HG03442 (cell line): ENCODE measurements at regions not wholly inside any gene's neighbourhood (a gene's known extent, or its start where the extent isn't known, plus 50 kb on each side); places are given as distances from the start of the nearest gene placed in this dataset.

ENCODE experiments used
- ATAC-seq: cut with Tn5 transposase; IDR thresholded peaks from one replicate; pipeline ENCODE4 v1.9.1; 2021; ENCODE audit warnings: mild to moderate bottlenecking, moderate library complexity; ENCODE audit not compliant: unreplicated experiment

GRCh38 chr6:118761645-118762044 is 110.3 kb upstream of the CEP85L start:
- ATAC-seq, result no peak

DNA sequence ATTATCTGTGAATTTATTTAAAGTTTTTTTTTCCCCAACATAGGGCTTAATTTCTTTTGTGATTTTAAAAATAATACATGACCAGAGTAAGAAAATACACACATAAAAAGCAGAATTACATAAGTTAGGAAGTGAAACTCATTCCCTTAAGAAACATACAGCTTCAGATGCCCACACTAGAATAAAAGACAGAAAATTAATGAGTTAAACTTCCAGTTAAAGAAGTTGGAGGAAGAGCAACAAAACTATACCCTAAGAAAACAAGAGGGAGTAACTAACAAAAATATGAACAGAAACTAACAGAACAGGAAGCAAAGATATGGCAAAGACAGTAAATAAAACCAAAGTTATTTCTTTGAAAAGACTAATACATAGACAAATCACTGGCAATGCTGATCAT is 107.6 kb upstream of the CEP85L start:
- ATAC-seq, result no peak

GRCh38 chr6:118755941-118756646 is 104.7 kb upstream of the CEP85L start:
- ATAC-seq, result no peak

DNA sequence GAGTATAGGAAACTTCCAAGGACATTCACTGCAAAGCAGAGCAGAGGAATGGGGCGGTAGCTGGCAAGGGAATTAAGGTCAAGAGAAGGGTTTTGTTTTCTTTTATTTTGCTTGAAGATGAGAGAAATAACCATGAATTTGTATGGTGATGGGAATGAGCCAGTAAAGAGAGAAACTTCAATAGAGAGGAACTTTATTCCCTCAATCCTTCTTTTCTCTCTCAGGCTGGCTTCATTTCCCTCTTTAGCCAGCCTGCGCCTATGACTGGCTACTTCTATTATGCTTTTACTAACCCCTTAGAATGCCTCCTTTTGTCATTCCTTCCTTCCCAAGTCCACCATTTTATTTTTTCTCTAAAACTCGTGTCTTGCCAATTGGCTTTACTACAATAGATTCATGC is 101.4 kb upstream of the CEP85L start:
- no peak for ATAC-seq

GRCh38 chr6:118751072-118751471 is 99.7 kb upstream of the CEP85L start:
- no peak for ATAC-seq

DNA sequence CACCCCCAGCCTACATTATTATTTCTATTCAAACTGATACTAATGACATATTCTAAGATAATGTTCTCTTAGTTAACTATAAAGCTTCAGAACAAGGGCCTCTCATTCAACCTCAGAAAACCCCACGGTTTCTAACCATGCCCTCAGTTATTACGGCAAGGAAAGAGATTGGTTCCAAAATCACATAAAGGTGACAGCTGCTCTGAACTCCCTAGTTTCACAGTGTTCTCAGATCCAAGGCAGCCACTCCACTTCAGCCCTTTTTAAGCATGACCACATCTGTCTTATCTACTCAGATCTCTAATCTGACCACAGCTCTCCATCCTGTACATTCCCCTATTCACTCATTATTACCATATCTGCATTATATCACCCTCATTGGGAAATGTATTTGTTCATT is 98.8 kb upstream of the CEP85L start:
- ATAC-seq, result no peak

- ATAC-seq, result no peak
Observed at GRCh38 chr6:118748311-118749062, 97.1 kb upstream of the CEP85L start.

- no peak for ATAC-seq
Observed at GRCh38 chr6:118746825-118747174, 95.4 kb upstream of the CEP85L start.

GRCh38 chr6:118746145-118746824 is 94.9 kb upstream of the CEP85L start:
- ATAC-seq, result no peak

DNA sequence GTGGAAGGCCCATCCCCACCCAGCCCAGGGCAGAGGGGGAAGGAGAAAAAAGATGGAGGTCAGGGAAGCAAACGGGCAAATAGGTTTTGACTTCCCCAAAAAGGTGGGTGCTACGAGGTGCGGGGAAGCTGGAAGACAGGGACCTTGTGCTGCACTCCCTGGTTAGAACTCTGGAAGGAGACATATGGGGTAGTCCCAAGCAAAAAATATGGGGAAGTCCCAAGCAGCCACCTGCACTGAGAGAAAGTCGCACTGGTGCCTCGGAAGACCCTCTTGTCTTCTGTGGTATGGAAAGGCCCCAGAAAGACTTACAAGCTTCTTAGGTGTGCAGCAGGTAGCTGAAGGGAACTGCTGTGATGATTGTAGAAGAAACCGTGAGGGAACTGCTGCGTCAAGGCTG is 93.8 kb upstream of the CEP85L start:
- ATAC-seq, result no peak

DNA sequence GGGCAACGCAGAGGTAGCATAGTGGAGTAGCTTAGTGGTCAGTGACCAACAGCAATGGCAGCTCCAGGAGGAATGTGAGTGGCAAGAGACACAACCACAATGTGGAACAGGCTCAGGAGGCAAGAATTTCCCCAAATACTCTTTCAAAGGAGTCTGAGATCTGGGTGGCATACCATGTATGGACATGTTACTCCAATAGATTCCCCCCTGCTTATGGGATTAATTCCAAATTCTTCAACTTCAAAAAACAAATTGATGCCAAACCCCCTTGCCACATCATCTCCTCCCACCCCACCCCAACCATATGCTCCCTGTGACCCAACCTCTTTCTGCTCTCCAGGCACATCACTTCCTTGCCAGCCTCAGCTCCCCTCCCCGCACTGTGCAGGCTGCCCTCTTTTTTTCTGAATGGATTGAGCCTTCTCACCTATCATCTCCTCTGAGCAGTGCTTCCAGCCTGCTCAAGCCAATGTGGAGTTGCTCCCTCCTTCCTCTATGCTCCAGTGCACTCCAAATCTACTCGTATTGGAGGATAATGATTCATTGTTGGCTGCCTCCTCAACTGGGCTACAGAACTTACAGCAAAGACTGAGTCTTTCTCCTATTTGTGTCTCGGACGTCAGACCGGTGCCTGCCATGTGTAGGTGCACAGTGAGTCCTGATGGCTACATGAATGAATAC is 93.0 kb upstream of the CEP85L start:
- no peak for ATAC-seq

GRCh38 chr6:118743746-118744145 is 92.4 kb upstream of the CEP85L start:
- no peak for ATAC-seq

DNA sequence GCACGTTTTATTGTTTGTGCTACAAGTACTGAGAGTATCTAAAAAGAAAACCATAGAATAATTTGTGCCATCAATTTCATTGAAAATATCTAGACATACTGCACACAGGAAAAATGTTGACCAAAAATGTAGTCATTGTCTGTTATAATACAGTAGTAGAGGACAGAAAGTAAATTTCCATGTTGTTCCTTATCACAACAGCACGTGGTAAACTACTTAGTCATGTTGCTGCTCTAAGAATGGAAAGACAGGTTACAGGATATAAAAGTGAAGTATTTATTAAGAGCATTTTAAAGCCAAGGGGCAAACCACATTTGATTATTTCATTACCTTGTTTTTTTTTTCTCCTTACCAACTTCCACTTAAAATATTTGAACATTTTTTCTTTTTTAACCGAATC is 89.0 kb upstream of the CEP85L start:
- no peak for ATAC-seq

GRCh38 chr6:118739696-118740353 is 88.4 kb upstream of the CEP85L start:
- no peak for ATAC-seq

- no peak for ATAC-seq
Observed at GRCh38 chr6:118736440-118736839, 85.0 kb upstream of the CEP85L start.

- peak; percentile 70 for ATAC-seq
Observed at GRCh38 chr6:118735320-118735719, 83.9 kb upstream of the CEP85L start.

DNA sequence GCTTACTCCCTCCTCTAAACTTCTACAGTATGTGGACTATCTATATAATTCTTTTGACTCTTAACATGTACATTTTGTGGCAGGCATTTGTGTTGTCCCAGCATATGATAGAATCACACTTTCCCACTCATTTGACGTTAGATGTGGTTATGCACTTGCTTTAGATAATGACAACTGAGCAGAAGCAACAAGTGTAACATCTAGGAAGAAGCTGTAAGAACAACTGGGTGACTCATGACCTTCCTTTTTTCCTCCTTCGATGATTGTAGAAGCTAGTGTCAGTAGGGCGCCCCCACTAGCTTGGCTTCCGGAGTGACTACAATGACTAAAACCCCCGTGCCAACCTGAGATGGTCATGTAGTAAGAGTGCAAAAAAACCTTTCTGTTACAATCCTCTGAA is 74.6 kb upstream of the CEP85L start:
- no peak for ATAC-seq

- ATAC-seq, result peak; percentile 88
Observed at GRCh38 chr6:118724211-118724610, 72.8 kb upstream of the CEP85L start.

DNA sequence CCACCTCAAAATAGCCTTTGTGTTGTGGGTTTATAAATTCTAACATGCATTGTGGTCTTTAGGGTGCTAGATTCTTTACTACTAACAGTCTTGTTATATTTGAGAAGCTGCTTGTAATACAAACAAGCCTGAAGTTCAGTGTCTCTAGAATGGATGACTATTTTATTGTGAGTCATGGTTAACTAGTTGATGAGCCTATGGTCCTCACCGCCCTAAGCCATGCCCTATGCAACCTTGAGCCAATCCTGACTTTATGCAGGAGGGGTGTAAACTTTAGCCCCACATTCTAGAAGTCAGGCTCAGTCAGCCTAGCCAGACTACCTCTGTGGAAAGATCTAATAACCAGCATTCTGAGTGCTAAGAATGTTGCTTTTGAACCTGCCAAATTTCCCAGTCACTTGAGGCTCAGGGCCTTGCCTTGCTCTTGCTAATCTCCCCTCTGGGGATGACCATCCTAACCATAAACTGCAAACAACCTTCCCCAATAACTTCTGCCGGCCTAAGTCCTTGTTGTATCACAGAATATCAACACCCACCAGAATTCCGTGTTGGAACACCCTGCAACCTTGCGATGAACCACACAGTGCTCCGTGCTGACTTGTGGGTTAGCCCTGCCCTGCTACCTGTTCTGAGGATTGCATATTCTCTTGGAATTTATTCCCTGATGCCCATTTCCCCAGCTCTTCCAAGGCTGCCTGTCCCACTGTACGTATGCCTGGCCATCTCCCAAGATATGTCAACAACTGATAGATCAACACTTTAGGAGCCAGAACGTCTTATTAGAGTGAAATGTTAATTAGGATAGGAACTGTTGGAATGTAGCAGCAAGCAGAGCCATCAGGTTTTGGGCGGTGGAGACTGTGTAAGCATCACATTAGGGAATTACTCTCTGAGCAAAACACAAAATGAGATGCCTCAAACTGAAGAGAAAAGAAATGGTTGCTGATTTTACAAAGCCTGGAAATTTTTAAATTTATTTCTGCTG is 71.7 kb upstream of the CEP85L start:
- no peak for ATAC-seq

- ATAC-seq, result no peak
Observed at GRCh38 chr6:118720125-118720473, 68.7 kb upstream of the CEP85L start.
